GF-D8 (cell line): ENCODE measurements at regions not wholly inside any gene's neighbourhood (a gene's known extent, or its start where the extent isn't known, plus 50 kb on each side); places are given as distances from the start of the nearest gene placed in this dataset.

Experiments
- DNase-seq: peaks from one replicate; lab custom pipeline; 2025; lab: John Stamatoyannopoulos, UW

- no peak for DNase-seq
Observed at GRCh38 chr1:215458562-215458961, 108.5 kb upstream of the KCTD3 start.

DNA sequence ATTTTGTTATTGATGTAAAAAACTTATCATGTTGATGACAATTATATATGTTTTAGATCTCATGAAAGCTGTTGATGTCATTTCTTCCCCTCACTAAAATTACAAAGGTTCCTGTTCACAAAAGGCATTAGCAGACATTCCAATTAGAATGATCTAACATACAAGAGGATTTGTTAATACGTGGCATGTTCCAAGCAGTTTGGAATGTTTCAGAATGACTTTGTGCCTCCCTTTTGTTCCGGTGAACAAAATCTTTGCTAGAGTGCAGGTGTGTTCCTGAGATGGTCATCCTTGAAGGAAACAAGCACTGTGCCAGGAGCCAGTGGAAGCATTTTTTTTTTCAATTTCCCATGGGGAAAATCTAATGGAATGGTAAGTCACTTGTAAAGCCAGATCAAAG is 108.0 kb upstream of the KCTD3 start:
- no peak for DNase-seq

- no peak for DNase-seq
Observed at GRCh38 chr1:215466361-215466760, 100.7 kb upstream of the KCTD3 start.

DNA sequence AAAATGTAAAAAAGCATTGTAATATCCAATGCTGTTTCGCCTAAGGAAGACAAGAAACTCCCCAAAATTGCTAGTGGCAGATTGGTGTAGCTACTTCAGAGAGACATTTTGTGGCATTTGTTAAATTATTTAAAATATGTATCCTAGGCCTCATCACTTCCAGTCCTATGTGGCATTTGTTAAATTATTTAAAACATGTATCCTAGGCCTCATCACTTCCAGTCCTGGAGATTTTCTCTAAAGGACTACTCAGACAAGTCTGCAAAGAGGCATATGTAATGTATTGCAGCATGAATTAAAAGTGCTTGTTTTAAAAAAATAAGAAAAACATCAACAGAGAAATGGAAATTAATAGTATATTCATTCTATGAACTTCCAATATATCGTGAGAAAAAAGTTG is 95.6 kb upstream of the KCTD3 start:
- no peak for DNase-seq

- DNase-seq = no peak
Observed at GRCh38 chr1:215472723-215473122, 94.4 kb upstream of the KCTD3 start.

- DNase-seq = no peak
Observed at GRCh38 chr1:215473943-215474342, 93.2 kb upstream of the KCTD3 start.

- no peak for DNase-seq
Observed at GRCh38 chr1:215474940-215475339, 92.2 kb upstream of the KCTD3 start.

DNA sequence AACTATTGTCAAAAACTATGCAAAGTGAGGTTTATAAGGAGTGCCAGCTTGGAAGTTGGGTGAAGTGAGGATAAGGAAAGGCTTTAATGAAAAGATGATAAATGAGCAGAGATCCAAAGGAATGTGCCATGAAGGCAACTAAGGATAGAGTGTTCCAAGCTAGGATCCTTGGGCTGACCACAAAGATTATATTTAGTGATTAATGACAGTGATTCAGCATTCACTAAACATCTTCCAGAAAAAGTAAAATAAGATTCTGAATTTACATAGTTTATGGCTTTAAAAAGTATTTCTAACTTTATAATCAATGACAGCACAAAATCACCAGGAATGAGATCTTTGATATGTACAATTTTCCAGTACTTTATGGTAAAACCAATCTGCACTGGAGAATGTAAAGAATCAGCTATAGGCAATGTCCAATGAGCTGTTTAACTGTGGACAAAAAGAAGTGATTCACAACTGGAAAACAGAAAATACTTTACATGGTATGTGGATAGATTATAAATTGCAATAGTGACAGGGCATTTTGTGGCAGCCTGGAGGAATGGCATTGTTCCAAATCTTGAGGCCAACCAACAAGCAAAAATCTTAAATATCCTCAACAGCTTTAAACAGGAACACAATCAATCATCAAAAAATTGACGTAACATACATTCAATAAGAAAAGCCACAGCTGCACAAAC is 91.2 kb upstream of the KCTD3 start:
- no peak for DNase-seq

DNA sequence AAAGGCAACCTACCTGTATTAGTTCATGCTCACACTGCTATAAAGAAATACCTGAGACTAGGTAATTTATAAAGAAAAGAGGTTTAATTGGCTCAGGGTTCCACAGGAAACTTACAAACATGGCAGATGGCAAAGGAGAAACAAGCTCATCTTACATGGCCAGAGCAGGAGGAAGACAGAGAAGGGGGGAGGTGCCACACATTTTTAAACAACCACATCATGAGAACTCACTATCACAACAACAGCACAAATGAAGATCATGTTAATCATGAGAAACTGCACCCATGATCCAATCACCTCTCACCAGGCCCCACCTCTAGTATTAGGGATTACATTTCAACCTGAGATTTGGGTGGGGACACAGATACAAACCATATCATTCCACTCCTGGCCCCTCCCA is 90.6 kb upstream of the KCTD3 start:
- DNase-seq = no peak

DNA sequence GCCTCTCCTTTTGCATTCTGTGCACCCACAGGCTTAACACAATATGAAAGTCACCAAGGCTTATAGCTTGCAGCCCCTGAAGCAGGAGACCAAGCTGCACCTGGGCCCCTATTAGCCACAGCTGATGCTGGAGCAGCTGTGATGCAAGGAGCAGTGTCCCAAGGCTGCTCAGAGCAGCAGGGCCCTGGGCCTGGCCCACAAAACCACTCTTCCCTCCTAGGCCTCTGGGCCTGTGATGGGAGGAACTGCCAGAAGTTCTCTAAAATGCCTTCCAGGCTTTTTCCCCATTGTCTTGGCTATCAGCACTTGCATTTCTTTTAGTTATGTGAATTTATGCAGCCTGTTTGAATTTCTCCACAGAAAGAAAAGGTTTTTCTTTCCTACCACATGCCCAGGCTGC is 89.5 kb upstream of the KCTD3 start:
- DNase-seq = no peak

GRCh38 chr1:215479567-215479966 is 87.5 kb upstream of the KCTD3 start:
- DNase-seq = peak; percentile 55

GRCh38 chr1:215482079-215482478 is 85.0 kb upstream of the KCTD3 start:
- DNase-seq = no peak

DNA sequence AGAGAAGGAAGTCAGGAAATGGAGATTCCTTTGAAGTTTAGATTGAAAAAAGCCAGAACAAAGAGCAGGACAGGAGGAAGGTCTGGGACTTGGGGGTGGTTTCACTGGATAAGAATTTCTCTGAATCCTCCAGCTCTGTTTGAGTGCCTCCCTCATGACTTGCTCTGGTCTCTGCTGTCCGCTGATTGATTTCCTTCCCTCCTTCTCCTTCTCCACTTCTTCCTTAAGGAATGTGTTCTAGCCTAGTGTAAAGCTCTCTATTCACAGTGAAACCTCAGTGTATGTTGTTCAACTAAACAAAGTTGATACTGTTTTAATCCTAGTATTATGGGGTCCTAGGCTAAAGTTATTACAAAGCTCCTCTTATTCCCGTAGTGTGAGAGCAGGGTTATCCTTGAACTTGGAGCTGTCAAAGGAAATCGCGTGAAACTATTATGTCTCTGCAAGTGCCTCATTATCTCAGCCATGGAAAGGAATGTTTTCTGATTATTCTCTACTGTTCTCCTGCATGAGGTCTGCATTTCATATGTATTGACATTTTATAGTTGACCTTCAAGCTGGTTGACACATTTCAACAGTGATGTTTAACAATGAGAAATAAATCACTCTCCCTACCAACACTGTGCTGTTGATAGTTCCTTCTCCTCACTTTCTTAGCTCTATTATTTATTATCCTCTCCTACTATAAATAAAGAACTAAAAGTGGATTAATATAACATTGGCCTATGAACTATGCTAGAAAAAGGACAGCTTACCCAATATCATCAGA is 82.7 kb upstream of the KCTD3 start:
- no peak for DNase-seq

GRCh38 chr1:215487466-215487865 is 79.6 kb upstream of the KCTD3 start:
- DNase-seq = no peak

DNA sequence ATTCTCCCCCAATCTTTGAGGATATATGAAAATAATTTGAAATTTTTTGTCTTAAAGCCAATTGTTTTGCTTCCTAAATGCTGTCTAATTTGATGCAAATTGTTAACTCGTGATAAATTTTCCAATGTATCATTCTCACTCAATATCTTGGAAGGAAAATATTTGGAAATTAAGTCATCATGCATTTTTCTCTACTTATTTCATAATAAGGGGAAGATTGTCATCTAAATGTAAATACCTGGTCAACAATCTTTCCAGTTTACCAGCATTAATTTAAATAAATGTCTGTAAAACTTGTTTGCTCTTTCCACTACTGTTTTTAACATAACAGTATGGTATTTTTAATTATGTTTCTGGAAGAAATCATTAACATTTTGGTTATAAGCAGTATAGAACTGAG is 78.3 kb upstream of the KCTD3 start:
- DNase-seq = no peak

- no peak for DNase-seq
Observed at GRCh38 chr1:215489771-215490565, 77.1 kb upstream of the KCTD3 start.

- DNase-seq = no peak
Observed at GRCh38 chr1:215497528-215497927, 69.6 kb upstream of the KCTD3 start.

- no peak for DNase-seq
Observed at GRCh38 chr1:215501496-215501895, 65.6 kb upstream of the KCTD3 start.

- no peak for DNase-seq
Observed at GRCh38 chr1:215502081-215502480, 65.0 kb upstream of the KCTD3 start.

DNA sequence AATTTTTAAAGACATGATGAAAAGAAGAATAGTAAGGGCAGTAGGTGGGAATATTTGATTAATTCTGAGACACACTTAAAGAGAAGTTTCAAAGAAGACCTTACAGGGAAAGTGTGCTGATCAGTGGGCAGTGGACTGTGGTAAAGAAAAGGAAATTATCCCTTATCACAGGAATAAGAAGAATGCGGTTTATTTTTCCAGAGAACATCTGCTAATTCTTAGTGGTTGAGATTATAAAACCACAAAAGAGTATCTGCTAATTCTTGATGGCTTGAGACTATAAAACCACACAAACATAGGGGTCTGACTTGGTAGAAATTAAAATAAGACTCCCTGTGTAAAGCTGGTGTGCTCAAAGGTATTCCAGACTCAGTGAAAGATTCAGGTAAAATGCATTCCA is 60.0 kb upstream of the KCTD3 start:
- no peak for DNase-seq

DNA sequence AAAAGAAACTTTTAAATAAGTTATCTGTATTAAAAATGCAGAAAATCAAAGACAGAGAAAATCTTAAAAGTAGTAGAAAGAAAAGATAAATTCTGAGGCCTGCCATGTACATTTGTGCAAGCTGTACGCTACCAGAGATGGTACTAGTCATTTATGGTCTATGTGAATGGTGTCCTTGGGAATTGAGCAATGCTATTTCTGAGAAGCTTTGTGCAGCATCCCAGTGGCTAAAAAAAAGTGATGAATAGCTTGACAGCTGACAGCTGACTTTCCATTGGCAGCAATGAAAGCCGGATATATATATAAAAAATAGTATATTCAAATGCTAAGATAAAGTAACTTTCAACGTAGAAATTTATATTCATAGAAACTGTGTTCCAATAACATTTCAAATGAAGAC is 58.8 kb upstream of the KCTD3 start:
- no peak for DNase-seq
